Mesendoderm (in vitro differentiated cells): ENCODE measurements at regions not wholly inside any gene's neighbourhood (a gene's known extent, or its start where the extent isn't known, plus 50 kb on each side); places are given as distances from the start of the nearest gene placed in this dataset.
"Not testable (repeated sequence)": the region's sequence is repeated elsewhere in the genome, so short reads cannot be mapped to it uniquely, and the experiment has no call there.

ENCODE experiments used
- DNase-seq: peaks from one replicate; pipeline ENCODE4 v3.0.0; 2013
- H2AK5ac ChIP-seq: 2 replicates; pipeline ENCODE4 v1.6.1; 2013; ENCODE audit warnings: low read length, inconsistent platforms
- H2BK120ac ChIP-seq: 2 replicates; pipeline ENCODE4 v1.6.1; 2013; ENCODE audit warnings: low read depth, mild to moderate bottlenecking, low read length, moderate library complexity, mixed read lengths
- H2BK15ac ChIP-seq: replicated peaks from 2 replicates; pipeline ENCODE4 v1.6.1; 2013; ENCODE audit warnings: low read depth, mild to moderate bottlenecking, moderate library complexity
- H2BK5ac ChIP-seq: 2 replicates; pipeline ENCODE4 v1.6.1; 2013; ENCODE audit warnings: low read length, inconsistent platforms
- H3K18ac ChIP-seq: 2 replicates; pipeline ENCODE4 v1.6.1; 2013; ENCODE audit warnings: mild to moderate bottlenecking, low read length, mixed read lengths
- H3K23ac ChIP-seq: one replicate; pipeline ENCODE4 v1.6.1; 2013; ENCODE audit warnings: low read length
- H3K27ac ChIP-seq: 2 replicates; pipeline ENCODE4 v1.5.1; 2013; ENCODE audit warnings: low read depth, mild to moderate bottlenecking, inconsistent platforms, low read length, moderate library complexity
- H3K27me3 ChIP-seq: 2 replicates; pipeline ENCODE4 v1.6.1; 2013; ENCODE audit warnings: low read length, control low read depth, mild to moderate bottlenecking, inconsistent platforms; ENCODE audit not compliant: insufficient read depth, poor library complexity
- H3K36me3 ChIP-seq: 2 replicates; pipeline ENCODE4 v1.6.1; 2013; ENCODE audit warnings: low read length, inconsistent platforms; ENCODE audit not compliant: control insufficient read depth, insufficient read depth
- H3K4ac ChIP-seq: one replicate; pipeline ENCODE4 v1.6.1; 2013; ENCODE audit warnings: low read depth, mild to moderate bottlenecking, low read length, moderate library complexity
- H3K4me1 ChIP-seq: 2 replicates; pipeline ENCODE4 v1.6.1; 2013; ENCODE audit warnings: low read depth, low read length, inconsistent platforms; ENCODE audit not compliant: control insufficient read depth
- H3K4me2 ChIP-seq: 2 replicates; pipeline ENCODE4 v1.6.1; 2013; ENCODE audit warnings: low read length
- H3K4me3 ChIP-seq: 2 replicates; pipeline ENCODE4 v1.5.1; 2013; ENCODE audit warnings: mild to moderate bottlenecking, low read length
- H3K56ac ChIP-seq: one replicate; pipeline ENCODE4 v1.6.1; 2013; ENCODE audit warnings: low read length
- H3K79me1 ChIP-seq: 2 replicates; pipeline ENCODE4 v1.6.1; 2013; ENCODE audit warnings: low read length, inconsistent platforms
- H3K79me2 ChIP-seq: 2 replicates; pipeline ENCODE4 v1.6.1; 2013; ENCODE audit warnings: mild to moderate bottlenecking, low read length; ENCODE audit not compliant: control insufficient read depth, insufficient read depth
- H3K9ac ChIP-seq: 2 replicates; pipeline ENCODE4 v1.6.1; 2013; ENCODE audit warnings: low read length, inconsistent platforms
- H4K5ac ChIP-seq: one replicate; pipeline ENCODE4 v1.6.1; 2013; ENCODE audit warnings: low read length
- H4K8ac ChIP-seq: one replicate; pipeline ENCODE4 v1.6.1; 2013; ENCODE audit warnings: low read depth, mild to moderate bottlenecking, control low read depth, low read length, moderate library complexity
- WGBS: extraction: QIAGEN DNeasy Blood & Tissue Kit; methylation state at CpG from one replicate; pipeline ENCODE4 v1.1.7; 2013; ENCODE audit warnings: low lambda C conversion rate, missing lambda C conversion rate; ENCODE audit not compliant: insufficient coverage; ENCODE audit errors: extremely low coverage; 5-methylcytosine and 5-hydroxymethylcytosine counted together

DNA sequence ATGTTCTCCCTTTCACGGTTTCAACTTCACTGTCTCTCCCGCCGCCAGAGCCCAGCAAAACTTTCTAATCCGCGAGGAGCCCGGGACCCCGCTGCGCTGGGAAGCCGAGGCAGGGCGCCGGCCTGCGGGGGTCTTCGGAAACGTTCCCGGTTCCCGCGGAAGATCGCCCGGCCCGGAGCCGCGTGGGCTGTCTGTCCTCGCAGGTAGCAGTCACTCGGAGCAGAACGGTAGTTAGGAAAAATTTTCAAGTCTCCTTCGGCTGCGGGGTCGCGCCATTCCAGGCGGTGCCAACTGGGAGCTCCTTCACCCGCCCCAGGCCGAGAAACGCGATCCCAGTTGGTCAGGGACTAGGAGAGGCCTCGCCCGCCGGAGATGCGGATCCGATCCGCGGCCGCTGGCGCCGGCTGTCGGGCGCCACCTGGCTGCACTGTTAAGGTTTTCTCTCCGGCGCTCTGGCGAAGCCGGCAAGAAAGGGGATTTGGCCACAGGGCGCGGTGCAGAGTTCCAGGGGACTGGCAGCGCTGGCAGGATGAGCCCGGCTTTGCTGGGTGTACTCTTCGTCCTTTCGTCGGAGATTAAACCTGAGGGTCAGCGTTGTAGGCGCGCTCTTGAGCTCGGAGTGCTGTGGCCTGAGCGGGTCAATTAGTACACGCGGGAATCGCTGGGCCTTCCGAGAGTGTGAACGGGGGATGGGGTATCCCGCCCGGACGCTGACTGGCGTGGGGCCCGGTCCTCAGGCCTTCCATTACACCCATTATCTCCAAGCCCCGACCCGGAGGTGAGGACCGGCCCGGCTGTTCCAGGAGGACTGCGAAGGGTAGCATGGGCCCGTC is 135.4 kb downstream of the KCNJ12 start:
- peak overlapping the region; percentile 56 for H3K4ac ChIP-seq
- H3K9ac ChIP-seq, result peak overlapping the region; percentile 65
- peak overlapping the region; percentile 80 for H3K23ac ChIP-seq
- H2BK15ac ChIP-seq, result no peak overlapping the region
- H3K4me2 ChIP-seq, result peak overlapping the region; percentile 54
- no peaks in the 10 kb centered on the region for H3K79me2 ChIP-seq
- no peak overlapping the region for H2BK120ac ChIP-seq
- H3K56ac ChIP-seq, result peak overlapping the region; percentile 81
- DNase-seq, result peak; percentile 94
- H3K4me1 ChIP-seq, result peaks cover 4% of the 10 kb centered on the region
- no peak overlapping the region for H2BK5ac ChIP-seq
- no peaks in the 10 kb centered on the region for H3K36me3 ChIP-seq
- peak overlapping the region; percentile 33 for H3K27ac ChIP-seq
- no peak overlapping the region for H3K4me3 ChIP-seq
- H2AK5ac ChIP-seq, result no peak overlapping the region
- H3K79me1 ChIP-seq, result no peaks in the 10 kb centered on the region
- H3K27me3 ChIP-seq, result no peaks in the 10 kb centered on the region
- H4K8ac ChIP-seq, result no peak overlapping the region
- H4K5ac ChIP-seq, result no peak overlapping the region
- H3K18ac ChIP-seq, result peak overlapping the region; percentile 21
- whole genome bisulfite sequencing, result no CpG with 5 or more reads among the region's 78 CpGs

DNA sequence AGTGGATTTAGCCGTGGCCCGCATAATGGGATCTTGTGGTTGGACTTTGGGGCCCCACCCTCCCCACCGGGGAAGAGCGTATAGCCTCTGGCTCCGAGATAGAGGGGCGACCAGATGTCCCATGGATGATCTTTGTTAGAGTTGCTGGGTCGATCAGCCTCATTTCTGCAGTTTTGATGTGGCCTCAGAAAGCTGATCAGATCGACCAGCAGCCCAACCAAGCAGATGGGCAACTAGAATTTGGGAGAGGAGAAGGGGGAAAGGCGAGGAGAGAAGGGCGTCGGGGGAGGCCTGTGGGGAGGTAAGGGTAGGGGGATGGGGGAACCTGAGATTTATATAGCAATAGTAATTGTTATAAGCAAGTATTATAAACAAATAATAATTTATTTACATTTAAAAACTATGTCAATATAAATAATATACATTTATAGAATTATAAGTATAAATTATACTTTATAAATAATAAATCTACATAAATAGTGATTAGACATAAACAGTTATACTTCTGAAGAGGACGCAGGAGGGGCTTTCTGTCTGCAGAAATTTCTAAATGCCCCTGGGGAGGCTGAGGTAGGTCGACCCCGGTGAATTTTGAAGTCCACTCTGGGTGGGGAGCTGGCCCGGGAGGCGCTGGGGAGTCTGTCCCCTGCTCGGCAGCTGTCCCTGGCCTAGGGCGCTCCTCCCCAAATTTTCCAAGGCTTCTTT is 136.3 kb downstream of the KCNJ12 start:
- H2AK5ac ChIP-seq, result no peak overlapping the region
- H3K36me3 ChIP-seq, result no peaks in the 10 kb centered on the region
- H2BK5ac ChIP-seq, result no peak overlapping the region
- peak overlapping the region; percentile 56 for H3K4ac ChIP-seq
- peak overlapping the region; percentile 80 for H3K56ac ChIP-seq
- no peaks in the 10 kb centered on the region for H3K79me1 ChIP-seq
- H4K5ac ChIP-seq, result no peak overlapping the region
- peak overlapping the region; percentile 65 for H3K9ac ChIP-seq
- no peak overlapping the region for H3K4me2 ChIP-seq
- no peaks in the 10 kb centered on the region for H3K27me3 ChIP-seq
- no CpG with 5 or more reads among the region's 18 CpGs for WGBS
- no peak overlapping the region for H3K27ac ChIP-seq
- no peak overlapping the region for H2BK15ac ChIP-seq
- no peak overlapping the region for H4K8ac ChIP-seq
- no peaks in the 10 kb centered on the region for H3K79me2 ChIP-seq
- DNase-seq, result no peak
- peak overlapping the region; percentile 82 for H3K18ac ChIP-seq
- H2BK120ac ChIP-seq, result no peak overlapping the region
- H3K4me3 ChIP-seq, result no peak overlapping the region
- peaks cover 4% of the 10 kb centered on the region for H3K4me1 ChIP-seq
- peak overlapping the region; percentile 80 for H3K23ac ChIP-seq

DNA sequence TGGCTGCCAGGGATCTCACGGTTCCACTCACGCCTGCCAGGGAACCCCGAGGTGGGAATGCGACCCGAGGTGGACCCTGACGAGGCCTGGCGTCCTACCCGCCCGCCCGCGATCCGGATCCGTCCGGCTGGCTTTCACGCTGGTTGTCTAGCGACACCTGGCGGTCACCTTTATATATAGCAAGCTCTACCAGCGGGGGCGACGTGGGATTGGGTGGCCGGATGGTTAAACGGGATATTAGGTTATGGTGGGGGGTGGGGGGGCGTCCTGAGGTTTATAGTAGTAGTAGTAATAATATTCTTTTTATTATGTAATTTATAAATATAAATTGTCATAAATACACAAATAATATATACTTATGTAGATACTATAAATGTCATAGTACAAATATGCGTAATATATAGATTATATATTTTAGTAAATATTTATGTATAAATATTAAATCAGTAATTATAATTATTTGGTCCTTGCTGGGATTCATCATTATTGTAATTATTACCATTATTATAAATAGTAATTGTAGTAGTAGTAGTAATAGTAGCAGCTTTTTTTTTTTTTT is 136.9 kb downstream of the KCNJ12 start:
- Histone ChIP-seq H2BK120ac (no peak overlapping the region), H3K4me1 (peaks cover 4% of the 10 kb centered on the region), H3K23ac (no peak overlapping the region), H3K79me2 (no peaks in the 10 kb centered on the region), H2BK15ac (no peak overlapping the region), H3K4me2 (no peak overlapping the region), H3K56ac (peak overlapping the region; percentile 49), H3K4ac (no peak overlapping the region), H2AK5ac (no peak overlapping the region), H4K5ac (no peak overlapping the region), H3K9ac (peak overlapping the region; percentile 42), H3K36me3 (no peaks in the 10 kb centered on the region), H4K8ac (no peak overlapping the region), H2BK5ac (no peak overlapping the region), H3K27me3 (no peaks in the 10 kb centered on the region), H3K4me3 (no peak overlapping the region), H3K79me1 (no peaks in the 10 kb centered on the region), H3K18ac (peak overlapping the region; percentile 82), H3K27ac (no peak overlapping the region)
- WGBS, result no CpG with 5 or more reads among the region's 24 CpGs
- peak; percentile 84 for DNase-seq

DNA sequence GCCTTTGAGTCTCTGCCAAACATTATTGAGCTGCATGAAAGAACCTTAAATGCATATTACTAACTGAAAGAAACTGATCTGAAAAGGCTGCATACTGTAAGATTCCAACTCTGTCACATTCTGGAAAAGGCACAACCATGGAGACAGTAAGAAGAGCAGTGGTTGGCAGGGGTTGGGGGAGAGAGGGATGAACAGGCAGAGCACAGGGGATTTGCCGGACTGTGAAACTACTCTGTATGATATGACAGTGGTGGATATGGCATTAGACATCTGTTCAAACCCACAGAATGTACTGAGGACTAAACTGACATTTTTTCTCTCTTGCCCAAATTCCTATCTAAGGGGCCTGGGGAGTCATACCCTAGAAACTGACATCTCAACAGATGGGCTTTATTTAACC is 138.4 kb downstream of the KCNJ12 start:
- not testable (repeated sequence) for H3K4me3 ChIP-seq, H4K5ac ChIP-seq, H3K27me3 ChIP-seq, H2BK15ac ChIP-seq, H2AK5ac ChIP-seq, H3K79me1 ChIP-seq, H3K23ac ChIP-seq, H3K4ac ChIP-seq, H3K4me1 ChIP-seq, DNase-seq, H3K4me2 ChIP-seq, H3K9ac ChIP-seq, H4K8ac ChIP-seq, H3K36me3 ChIP-seq, H3K79me2 ChIP-seq, H3K18ac ChIP-seq
- H2BK5ac ChIP-seq, result peak overlapping the region; percentile 80
- H3K56ac ChIP-seq, result peak overlapping the region; percentile 64
- WGBS, result no CpG with 5 or more reads among the region's 1 CpG
- peak overlapping the region; percentile 25 for H3K27ac ChIP-seq
- H2BK120ac ChIP-seq, result peak overlapping the region; percentile 51

DNA sequence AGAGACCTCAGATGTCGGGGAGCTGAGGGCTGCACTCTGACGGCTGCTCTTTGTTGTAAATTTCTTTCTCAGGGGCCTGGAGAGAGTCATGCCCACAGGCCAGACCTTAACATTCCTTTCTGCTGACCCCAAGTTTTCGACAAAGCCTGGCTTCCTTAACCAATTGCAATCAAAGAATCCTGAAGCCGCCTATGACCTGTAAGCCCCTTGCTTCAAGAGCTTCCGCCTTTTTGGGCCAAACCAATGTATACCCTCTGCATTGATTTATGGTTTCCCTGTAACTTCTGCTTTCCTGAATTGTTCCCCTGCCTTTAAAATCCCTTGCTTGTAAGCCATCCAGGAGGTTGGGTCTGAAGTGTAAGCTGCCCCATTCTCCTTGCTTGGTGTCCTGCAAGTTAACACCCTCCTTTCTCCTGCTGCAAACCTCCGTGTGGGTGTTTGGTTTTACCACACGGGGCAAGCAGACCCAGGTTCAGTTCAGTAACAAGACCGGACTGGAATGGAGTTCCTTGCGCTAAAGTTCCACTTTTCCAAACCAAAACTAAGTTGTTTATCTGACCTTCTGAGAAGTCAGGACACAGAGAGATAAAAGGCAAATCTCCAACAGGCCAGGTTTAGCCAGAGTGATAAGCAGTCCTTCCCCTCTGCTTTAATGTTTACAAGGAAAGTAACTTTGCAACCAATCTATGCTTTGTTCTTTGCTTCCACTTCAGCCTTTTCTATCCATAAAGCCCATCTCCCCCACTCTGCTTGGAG is 141.6 kb downstream of the KCNJ12 start:
- Histone ChIP-seq H2AK5ac (no peak overlapping the region), H2BK5ac (peak overlapping the region; percentile 35), H4K8ac (no peak overlapping the region), H3K56ac (peak overlapping the region; percentile 42), H3K4me1 (peaks cover 4% of the 10 kb centered on the region), H3K27ac (peak overlapping the region; percentile 75), H4K5ac (no peak overlapping the region), H2BK15ac (no peak overlapping the region), H3K79me2 (no peaks in the 10 kb centered on the region), H3K27me3 (no peaks in the 10 kb centered on the region), H3K36me3 (no peaks in the 10 kb centered on the region), H3K4me2 (no peak overlapping the region), H3K18ac (peak overlapping the region; percentile 40), H3K4ac (no peak overlapping the region), H3K79me1 (no peaks in the 10 kb centered on the region), H3K9ac (no peak overlapping the region), H3K23ac (no peak overlapping the region), H2BK120ac (peak overlapping the region; percentile 15), H3K4me3 (no peak overlapping the region)
- WGBS, result no CpG with 5 or more reads among the region's 9 CpGs
- peak; percentile 71 for DNase-seq
